NCI-H524 (cell line): ENCODE measurements at regions not wholly inside any gene's neighbourhood (a gene's known extent, or its start where the extent isn't known, plus 50 kb on each side); places are given as distances from the start of the nearest gene placed in this dataset.
"Not testable (repeated sequence)": the region's sequence is repeated elsewhere in the genome, so short reads cannot be mapped to it uniquely, and the experiment has no call there.

Experiments
- DNase-seq, 2 experiments: peaks; one replicate each; lab custom pipeline; 2025; lab: John Stamatoyannopoulos, UW

DNA sequence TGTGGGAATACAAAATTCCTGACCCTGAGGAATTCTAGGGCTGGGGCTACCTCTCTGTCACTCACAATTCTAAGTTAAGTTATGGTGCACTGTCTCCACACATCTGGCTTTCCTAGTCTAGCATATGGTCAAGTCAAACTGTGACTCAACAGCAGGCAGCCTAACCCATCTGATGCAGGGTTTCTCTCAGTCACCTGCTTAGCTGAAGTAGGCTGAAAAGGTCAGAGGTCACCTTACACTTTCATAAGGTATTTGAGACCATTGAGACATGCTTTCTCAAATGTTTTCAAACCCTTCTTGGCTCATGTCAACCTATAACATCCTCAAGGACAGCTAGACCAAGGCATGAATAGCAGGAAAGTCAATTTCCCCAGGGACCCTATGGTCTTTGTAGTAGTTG is 196.5 kb upstream of the STK26 start:
- peak in 1 of 2 experiments; percentile 6 for DNase-seq

DNA sequence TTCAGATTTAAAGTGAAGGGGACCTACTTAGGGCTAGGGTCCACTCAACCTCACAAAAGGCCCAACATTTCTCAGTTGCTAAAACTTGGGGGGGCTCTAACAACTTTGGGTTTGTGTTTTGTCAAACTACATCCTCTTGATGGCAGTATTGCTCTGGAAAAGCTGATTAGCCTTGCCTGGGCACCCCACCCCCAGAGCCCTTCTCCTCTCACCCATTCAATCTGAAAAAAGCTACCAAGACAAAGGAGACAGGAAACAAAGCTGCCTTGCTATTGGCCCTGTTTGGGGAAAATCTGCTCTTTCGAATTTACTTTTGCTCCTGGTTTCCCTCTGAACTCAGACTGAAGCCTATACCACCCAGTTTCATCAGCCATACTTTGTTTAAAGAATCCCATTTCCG is 195.2 kb upstream of the STK26 start:
- DNase-seq, result peak; percentile 32 to 68

DNA sequence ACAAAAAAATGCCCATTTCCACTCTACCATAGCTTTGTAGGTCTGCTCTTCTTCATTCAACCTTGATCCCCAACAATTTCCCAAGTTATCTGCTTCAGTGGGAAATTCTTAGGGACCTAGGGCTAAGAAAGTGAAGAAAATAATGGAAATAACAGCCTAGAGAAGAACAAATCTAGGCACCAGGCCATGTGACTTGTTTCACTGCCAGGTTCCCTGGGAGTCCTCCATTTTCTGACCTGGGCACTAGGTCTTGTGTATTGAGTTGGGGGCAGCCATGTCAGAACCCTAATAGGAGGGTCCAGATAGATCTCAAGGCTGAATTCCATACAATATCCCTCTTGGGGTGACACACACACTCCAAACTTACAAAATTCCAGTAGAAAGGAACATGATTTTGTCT is 194.6 kb upstream of the STK26 start:
- DNase-seq, result peak; percentile 21 to 51

GRCh38 chrX:131830400-131831184 is 192.5 kb upstream of the STK26 start:
- peak; percentile 97 to 98 for DNase-seq

DNA sequence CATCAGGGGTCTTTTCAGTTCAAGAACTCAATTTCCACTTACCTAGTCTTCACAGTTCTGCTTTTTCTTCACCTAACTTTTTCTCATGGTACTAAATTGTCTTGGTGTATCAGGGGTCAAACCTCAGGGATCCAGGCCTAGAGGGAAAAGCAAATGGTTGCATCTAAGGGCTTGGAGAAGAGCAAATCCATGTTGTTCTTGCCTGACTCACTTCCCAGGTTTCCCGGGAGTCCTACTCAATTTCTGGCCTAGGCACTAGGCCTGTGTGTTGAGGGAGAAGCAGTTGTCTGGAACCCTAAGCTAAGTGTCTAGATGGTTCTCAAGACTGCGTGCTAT is 191.9 kb upstream of the STK26 start:
- DNase-seq, result no peak

DNA sequence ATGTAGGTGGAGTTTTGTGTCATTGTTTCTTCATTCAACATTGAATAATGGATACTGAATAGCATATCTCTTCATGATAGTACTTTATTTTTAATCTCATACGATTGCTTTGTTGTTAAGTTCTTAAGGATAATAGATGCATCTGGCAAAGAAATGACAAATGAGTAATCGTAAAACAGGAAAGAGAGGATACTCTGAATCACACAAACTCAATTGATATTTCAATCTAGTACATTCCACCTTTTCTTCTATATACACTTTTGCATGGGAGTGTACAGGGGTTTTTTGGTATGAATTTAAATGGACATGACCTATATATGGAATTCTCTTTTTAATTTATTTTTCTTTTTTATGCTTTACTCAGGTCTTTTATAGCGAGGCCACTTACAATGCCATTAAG is 186.9 kb upstream of the STK26 start:
- no peak for DNase-seq

DNA sequence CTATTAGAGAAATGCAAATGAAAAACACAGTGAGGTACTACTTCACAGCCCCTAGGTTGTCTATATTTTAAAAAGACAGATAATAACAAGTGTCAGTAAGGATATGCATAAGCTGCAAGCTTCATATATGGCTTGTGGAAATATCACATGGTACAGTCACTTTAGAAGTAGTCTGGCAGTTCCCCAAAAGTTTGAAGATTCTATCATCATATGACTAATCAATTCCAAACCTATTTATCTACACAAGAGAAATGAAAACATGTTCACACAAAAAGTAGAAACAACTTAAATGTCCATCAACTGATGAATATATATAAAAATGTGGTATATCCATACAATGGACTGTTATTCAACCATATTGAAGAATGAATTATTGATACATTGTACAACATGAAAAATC is 185.8 kb upstream of the STK26 start:
- no peak for DNase-seq

DNA sequence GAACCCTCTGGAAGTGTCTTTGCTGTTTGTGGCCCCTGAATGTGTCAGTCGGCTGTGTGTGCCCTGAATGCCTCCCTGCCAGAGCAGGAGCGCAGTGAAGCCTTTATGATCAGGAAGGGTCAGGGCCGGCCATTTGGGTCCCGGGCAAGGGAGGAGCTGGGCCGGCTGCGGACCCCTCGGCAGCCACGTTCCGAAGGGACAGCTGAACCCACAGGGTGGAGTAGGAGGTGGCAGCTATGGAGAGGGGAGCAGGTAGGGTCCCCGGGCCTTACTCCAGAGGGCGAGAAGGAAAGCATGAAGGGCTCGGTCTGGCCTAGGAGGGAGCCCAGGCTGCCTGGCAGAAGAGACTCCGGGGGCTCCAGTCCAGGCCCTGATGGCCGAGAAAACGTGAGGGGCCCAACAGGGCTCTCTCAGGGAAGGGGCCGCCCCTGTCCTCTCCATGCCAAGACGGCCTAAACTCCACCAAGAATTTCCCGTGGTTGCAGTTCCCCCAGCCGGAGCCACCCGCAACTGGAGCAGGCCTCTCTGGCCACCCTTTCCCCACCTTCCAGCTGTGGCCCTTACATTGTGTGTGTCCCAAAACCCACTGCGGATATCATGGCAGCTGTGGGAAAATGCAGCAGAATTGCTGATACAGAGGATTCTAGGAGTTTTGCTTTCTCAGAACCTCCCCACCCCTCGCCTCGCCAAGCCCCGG is 182.2 kb upstream of the STK26 start:
- DNase-seq, result no peak

- peak; percentile 72 to 78 for DNase-seq
These were observed 181.3 kb upstream of the STK26 start for GRCh38 chrX:131841496-131842437.

DNA sequence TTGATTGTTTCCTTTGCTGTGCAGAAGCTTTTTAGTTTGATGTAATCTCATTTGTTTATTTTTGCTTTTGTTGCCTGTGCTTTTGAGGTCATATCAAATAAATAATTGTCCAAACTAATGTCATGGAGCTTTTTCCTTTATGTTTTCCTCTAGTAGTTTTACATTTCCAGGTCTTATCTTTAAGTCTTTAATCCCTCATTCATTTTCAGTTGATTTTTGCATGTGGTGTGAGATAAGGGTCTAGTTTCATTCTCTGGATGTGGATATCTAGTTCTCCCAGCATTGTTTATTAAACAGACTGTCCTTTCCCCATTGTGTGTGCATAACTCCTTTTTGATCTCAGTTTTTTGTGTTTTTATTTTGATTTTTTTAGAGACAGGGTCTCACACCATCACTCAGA is 179.1 kb upstream of the STK26 start:
- no peak for DNase-seq

GRCh38 chrX:131845201-131845600 is 177.9 kb upstream of the STK26 start:
- DNase-seq, result no peak

- no peak for DNase-seq
These were observed 177.3 kb upstream of the STK26 start for GRCh38 chrX:131845771-131846170.

DNA sequence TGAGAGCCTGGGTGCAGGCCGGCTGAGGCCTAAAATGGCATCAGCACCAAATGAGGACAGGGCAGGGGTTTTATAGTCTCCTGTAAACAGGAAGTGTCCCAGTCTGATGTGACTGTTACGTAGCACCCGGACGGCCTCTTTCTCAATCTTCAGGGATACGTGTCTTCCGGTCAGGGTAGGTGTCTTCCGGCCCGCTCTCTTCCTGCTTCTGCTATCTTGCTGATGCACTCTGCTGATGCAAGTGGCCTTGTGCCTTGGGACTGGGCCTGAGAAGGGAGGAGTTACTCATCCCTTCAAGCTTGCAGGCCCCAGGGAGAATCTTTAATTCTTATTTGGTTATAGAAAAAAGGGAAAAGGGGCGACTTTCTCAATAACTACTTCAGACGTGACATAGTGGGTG is 172.1 kb upstream of the STK26 start:
- not testable (repeated sequence) for DNase-seq

- no peak for DNase-seq
These were observed 169.7 kb upstream of the STK26 start for GRCh38 chrX:131853440-131853839.

GRCh38 chrX:131854581-131854980 is 168.5 kb upstream of the STK26 start:
- DNase-seq, result no peak

DNA sequence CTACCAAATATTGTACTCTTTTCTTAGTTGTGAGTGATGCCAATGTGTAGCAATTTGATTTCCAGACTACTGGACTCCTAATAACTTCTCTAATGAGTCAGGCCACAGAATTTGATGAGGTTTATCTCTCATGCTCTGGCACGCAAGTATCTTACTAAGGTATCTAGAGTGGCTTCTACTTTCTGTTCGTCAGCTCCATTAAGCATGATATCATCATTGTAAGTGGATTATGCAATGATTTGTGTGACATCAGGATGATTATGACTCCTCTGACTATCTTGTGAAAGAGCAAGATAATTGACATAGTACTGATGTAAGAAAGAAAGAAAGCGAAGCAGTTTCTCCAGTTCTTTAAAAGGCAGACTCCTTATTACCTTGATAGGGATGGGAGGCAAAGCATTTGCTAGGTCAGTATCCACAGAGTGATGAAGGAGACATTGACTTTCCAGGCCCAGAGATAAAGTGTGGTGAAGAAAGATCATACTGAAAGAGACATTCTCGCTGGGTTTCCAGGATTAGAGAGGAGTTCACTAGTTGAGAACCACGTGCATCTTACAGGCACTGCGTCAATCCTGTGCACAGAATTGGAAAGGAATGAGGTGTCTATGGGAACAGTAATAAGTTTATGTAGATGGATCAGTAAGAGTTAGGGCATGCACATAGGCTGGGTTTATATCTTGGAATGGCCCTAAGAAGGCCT is 161.9 kb upstream of the STK26 start:
- DNase-seq, result no peak

DNA sequence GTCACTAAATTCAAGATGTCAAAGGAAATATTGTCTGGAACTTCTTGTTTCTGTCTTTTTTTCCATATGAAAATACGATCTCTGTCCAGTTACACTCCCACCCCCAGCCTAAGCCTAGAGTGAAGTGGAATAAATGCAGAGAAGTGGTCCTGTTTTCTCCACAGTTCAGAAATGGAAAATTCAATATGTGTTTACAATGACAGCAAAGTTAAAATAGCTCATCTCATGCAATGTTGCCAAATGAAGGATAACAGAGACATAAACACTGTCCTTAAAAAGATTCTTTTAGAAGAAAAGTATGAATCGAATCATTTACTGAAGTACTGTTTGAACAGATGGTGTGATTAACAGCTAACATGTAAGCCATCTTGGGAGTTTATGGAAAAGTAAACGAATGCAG is 160.8 kb upstream of the STK26 start:
- DNase-seq, result no peak

- no peak for DNase-seq
These were observed 153.9 kb upstream of the STK26 start for GRCh38 chrX:131869182-131869581.

DNA sequence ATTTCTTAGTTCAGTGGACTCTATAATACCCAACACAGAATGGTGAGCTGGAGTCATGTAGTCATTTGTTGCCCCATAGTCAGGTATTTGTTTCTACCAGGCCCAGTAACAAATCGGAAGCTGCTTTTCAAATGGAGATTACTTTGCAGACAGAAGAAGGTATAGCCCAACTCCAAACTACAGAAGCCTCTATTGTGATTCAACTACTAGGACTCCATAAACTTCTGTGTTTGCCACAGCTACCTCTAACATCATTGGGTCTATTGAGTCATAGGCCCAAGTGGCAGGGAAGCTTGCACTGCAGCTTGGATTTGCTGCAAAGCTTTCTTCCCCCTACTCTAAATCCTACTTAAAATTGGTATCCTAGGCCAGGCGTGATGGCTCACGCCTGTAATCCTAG is 148.8 kb upstream of the STK26 start:
- DNase-seq, result no peak

- DNase-seq, result not testable (repeated sequence)
These were observed 147.3 kb upstream of the STK26 start for GRCh38 chrX:131875827-131876226.

DNA sequence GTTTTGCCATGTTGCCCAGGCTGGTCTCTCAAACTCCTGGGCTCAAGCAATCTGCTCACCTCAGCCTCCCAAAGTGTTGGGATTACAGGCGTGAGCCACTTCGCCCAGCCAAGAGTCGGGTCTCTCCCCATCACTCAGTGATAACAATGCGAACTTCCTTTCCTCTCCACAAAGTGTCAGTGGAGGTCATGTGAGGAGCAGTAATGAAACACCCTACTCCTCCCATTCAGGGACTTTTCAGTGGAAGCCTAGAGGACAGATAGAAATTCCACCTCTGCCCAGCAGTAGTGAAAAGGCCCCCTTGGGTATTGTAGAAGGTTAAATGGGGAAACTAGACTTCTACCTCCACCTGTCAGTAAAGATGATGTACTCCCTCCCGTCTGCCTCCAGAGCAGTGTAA is 141.9 kb upstream of the STK26 start:
- peak in 1 of 2 experiments; percentile 0 for DNase-seq

GRCh38 chrX:131885042-131885441 is 138.1 kb upstream of the STK26 start:
- not testable (repeated sequence) for DNase-seq
